ENCODE measurements at regions not wholly inside any gene's neighbourhood (a gene's known extent, or its start where the extent isn't known, plus 50 kb on each side); places are given as distances from the start of the nearest gene placed in this dataset.

- Mint-ChIP-seq H3K9me3 (no peaks in the 10 kb centered on the region), H3K4me1 (no peaks in the 10 kb centered on the region), H3K27ac (no peak overlapping the region), H3K36me3 (ENCODE audit: low read depth) (no peaks in the 10 kb centered on the region), H3K4me3 (no peak overlapping the region), H3K27me3 (no peaks in the 10 kb centered on the region)
- POLR2A ChIA-PET: no interaction called here
- intact Hi-C loops (cut with micrococcal nuclease): no loop called here
- CTCF ChIA-PET: no interaction called here
- no peak for TF ChIP-seq CTCF (IDR thresholded peaks at IDR 0.05)
- DNase-seq: no peak
- no peak for ATAC-seq (ENCODE audit: low read depth)
Observed at GRCh38 chr14:44287858-44288257, 219.2 kb downstream of the FSCB start.

GRCh38 chr14:44286201-44286600 is 220.9 kb downstream of the FSCB start:
- ChIA-PET CTCF (no interaction called here), POLR2A (no interaction called here)
- ATAC-seq (ENCODE audit: low read depth) (no peak), DNase-seq (no peak)
- no peaks in the 10 kb centered on the region for H3K27me3 Mint-ChIP-seq
- no peaks in the 10 kb centered on the region for H3K36me3 Mint-ChIP-seq (ENCODE audit: low read depth)
- no peak overlapping the region for H3K27ac Mint-ChIP-seq
- H3K4me1 Mint-ChIP-seq: no peaks in the 10 kb centered on the region
- H3K4me3 Mint-ChIP-seq: no peak overlapping the region
- no peak for TF ChIP-seq CTCF (IDR thresholded peaks at IDR 0.05)
- H3K9me3 Mint-ChIP-seq: no peaks in the 10 kb centered on the region
- intact Hi-C loops (cut with micrococcal nuclease): no loop called here

- no peak for ATAC-seq (ENCODE audit: low read depth)
- no peak overlapping the region for H3K4me3 Mint-ChIP-seq
- no peak for TF ChIP-seq CTCF (IDR thresholded peaks at IDR 0.05)
- ChIA-PET CTCF (no interaction called here), POLR2A (no interaction called here)
- no peaks in the 10 kb centered on the region for H3K27me3 Mint-ChIP-seq
- no peaks in the 10 kb centered on the region for H3K36me3 Mint-ChIP-seq (ENCODE audit: low read depth)
- no peak overlapping the region for H3K27ac Mint-ChIP-seq
- no peak for DNase-seq
- intact Hi-C loops (cut with micrococcal nuclease): no loop called here
- H3K9me3 Mint-ChIP-seq: no peaks in the 10 kb centered on the region
- no peaks in the 10 kb centered on the region for H3K4me1 Mint-ChIP-seq
Observed at GRCh38 chr14:44283836-44284235, 223.2 kb downstream of the FSCB start.

GRCh38 chr14:44279357-44279756 is 227.7 kb downstream of the FSCB start:
- no peak for DNase-seq
- no peak overlapping the region for H3K27ac Mint-ChIP-seq
- ChIA-PET CTCF (no interaction called here), POLR2A (no interaction called here)
- no peak overlapping the region for H3K4me3 Mint-ChIP-seq
- TF ChIP-seq CTCF (IDR thresholded peaks at IDR 0.05): no peak
- H3K36me3 Mint-ChIP-seq (ENCODE audit: low read depth): no peaks in the 10 kb centered on the region
- intact Hi-C loops (cut with micrococcal nuclease): no loop called here
- no peaks in the 10 kb centered on the region for H3K27me3 Mint-ChIP-seq
- no peaks in the 10 kb centered on the region for H3K4me1 Mint-ChIP-seq
- no peak for ATAC-seq (ENCODE audit: low read depth)
- no peaks in the 10 kb centered on the region for H3K9me3 Mint-ChIP-seq

GRCh38 chr14:44271637-44272036 is 235.4 kb downstream of the FSCB start:
- H3K27ac Mint-ChIP-seq: no peak overlapping the region
- CTCF ChIA-PET: no interaction called here
- no peak for ATAC-seq (ENCODE audit: low read depth)
- no peak for TF ChIP-seq CTCF (IDR thresholded peaks at IDR 0.05)
- POLR2A ChIA-PET: no interaction called here
- peaks cover 8% of the 10 kb centered on the region for H3K9me3 Mint-ChIP-seq
- intact Hi-C loops (cut with micrococcal nuclease): no loop called here
- no peaks in the 10 kb centered on the region for H3K36me3 Mint-ChIP-seq (ENCODE audit: low read depth)
- DNase-seq: no peak
- H3K27me3 Mint-ChIP-seq: no peaks in the 10 kb centered on the region
- H3K4me3 Mint-ChIP-seq: no peak overlapping the region
- H3K4me1 Mint-ChIP-seq: no peaks in the 10 kb centered on the region
